ENCODE measurements at regions not wholly inside any gene's neighbourhood (a gene's known extent, or its start where the extent isn't known, plus 50 kb on each side); places are given as distances from the start of the nearest gene placed in this dataset.

- TF ChIP-seq CTCF (conservative IDR thresholded peaks at IDR 0.05; ENCODE audit: low read length) (no peak), EZH2phosphoT487 (IDR thresholded peaks at IDR 0.05; ENCODE audit: borderline replicate concordance) (no peak)
Measured at GRCh38 chr5:91706785-91707520, 323.8 kb upstream of the ARRDC3 start.

All from Loucy (cell line).